Fibroblast of the aortic adventitia (primary cell): ENCODE measurements at regions not wholly inside any gene's neighbourhood (a gene's known extent, or its start where the extent isn't known, plus 50 kb on each side); places are given as distances from the start of the nearest gene placed in this dataset.

Experiments used
- DNase-seq: peaks from one replicate; pipeline ENCODE4 v3.0.0-alpha.2; 2010; ENCODE audit warnings: low read depth
- H3K4me3 ChIP-seq: 2 replicates; pipeline ENCODE4 v1.5.1; 2011; ENCODE audit warnings: low read depth, mild to moderate bottlenecking, control low read depth, low read length, moderate library complexity
- TF ChIP-seq, protein P1 (sequence below): IDR thresholded peaks from 2 replicates; pipeline ENCODE4 v1.5.1; 2011; ENCODE audit warnings: mild to moderate bottlenecking, low read length, control low read depth, inconsistent platforms; ENCODE audit not compliant: insufficient read depth

GRCh38 chr18:38805256-38805655 is 1239.7 kb upstream of the CELF4 start:
- no peak for DNase-seq
- TF ChIP-seq, protein P1, sequence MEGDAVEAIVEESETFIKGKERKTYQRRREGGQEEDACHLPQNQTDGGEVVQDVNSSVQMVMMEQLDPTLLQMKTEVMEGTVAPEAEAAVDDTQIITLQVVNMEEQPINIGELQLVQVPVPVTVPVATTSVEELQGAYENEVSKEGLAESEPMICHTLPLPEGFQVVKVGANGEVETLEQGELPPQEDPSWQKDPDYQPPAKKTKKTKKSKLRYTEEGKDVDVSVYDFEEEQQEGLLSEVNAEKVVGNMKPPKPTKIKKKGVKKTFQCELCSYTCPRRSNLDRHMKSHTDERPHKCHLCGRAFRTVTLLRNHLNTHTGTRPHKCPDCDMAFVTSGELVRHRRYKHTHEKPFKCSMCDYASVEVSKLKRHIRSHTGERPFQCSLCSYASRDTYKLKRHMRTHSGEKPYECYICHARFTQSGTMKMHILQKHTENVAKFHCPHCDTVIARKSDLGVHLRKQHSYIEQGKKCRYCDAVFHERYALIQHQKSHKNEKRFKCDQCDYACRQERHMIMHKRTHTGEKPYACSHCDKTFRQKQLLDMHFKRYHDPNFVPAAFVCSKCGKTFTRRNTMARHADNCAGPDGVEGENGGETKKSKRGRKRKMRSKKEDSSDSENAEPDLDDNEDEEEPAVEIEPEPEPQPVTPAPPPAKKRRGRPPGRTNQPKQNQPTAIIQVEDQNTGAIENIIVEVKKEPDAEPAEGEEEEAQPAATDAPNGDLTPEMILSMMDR, result no peak
- no peak overlapping the region for H3K4me3 ChIP-seq

DNA sequence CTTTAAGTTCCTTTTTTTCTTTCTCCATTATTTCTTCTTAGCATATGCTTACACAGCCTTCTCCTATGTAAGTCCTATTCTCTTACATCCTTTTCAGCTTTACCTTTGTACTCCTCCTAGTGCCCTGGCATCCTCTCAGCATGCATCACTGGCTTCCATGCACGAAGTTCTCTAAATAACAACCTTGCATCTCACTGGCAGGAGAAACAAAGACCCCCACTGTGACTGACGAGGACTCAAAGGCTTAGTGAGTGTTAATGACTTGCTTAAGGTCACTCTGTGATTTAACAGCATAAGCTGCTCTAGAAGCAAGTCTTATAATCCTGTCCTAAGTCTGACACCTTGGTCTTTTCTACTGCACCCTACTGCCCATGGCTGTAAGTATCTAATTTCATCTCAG is 1236.0 kb upstream of the CELF4 start:
- TF ChIP-seq, protein P1, result no peak

DNA sequence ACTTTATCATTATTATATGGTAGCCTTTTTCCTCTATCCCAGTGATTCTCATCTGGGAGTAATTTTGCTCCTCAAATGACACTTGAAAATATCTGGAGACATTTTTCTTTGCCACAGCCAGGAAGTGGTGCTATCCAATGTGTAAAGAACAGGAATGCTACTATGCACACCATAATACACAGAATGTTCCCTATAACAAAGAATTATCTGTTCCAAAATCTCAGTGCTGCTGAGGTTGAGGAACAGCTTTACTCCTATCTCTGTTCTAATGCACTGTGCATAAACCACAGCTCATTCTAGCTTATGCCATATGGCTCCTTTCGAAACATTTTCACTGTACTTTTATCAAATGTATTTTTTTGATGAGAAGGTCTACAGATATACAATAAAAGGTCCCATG is 1231.2 kb upstream of the CELF4 start:
- H3K4me3 ChIP-seq, result no peak overlapping the region
- TF ChIP-seq, protein P1, result no peak
- no peak for DNase-seq

More for the DNA sequence above, 1236.0 kb upstream of the CELF4 start:
- H3K4me3 ChIP-seq, result no peak overlapping the region
- DNase-seq, result no peak

DNA sequence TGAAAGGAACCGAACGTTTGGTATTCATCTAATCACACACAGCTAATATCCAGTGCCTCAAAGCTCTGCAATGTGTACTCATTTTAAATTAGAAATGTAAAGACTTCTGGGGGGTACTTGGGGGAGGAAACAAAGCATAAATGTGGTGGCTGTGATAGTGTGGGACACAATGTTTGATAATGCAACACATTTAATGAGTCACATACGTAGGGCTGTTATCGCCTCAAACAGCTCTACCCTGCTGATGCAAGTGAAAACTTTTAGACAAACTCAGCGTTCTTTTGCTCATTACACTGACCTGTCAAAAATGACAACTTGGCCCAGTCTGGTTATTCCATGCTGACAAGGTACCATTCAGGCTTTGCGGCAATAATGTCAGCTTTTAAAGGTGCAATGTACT is 1227.1 kb upstream of the CELF4 start:
- DNase-seq, result no peak
- TF ChIP-seq, protein P1, result no peak
- no peak overlapping the region for H3K4me3 ChIP-seq

DNA sequence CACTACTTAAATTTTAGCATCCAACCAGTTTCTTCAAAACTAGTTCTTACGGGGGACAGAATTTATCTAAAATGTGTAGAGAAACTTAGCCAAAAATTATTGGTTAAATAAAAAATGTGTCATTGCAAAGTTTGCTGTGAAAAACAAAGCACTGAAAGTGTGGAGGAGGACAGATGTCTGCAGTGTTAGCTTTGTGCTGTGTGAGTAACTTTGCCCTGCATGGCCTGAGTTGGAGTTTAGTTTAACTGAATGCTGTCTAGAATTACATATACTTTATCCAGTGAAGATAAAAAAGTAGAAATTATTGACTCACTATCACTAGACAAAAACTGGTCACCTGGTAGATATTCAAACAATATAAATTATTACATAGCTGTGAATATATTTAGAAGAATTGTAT is 1225.2 kb upstream of the CELF4 start:
- TF ChIP-seq, protein P1, result no peak
- no peak overlapping the region for H3K4me3 ChIP-seq
- no peak for DNase-seq

- no peak overlapping the region for H3K4me3 ChIP-seq
- DNase-seq, result no peak
- TF ChIP-seq, protein P1, result no peak
Observed at GRCh38 chr18:38790303-38790702, 1224.7 kb upstream of the CELF4 start.

- DNase-seq, result no peak
- no peak overlapping the region for H3K4me3 ChIP-seq
- TF ChIP-seq, protein P1, result no peak
Observed at GRCh38 chr18:38789141-38789540, 1223.5 kb upstream of the CELF4 start.
